HEK293 (cell line): ENCODE measurements at regions not wholly inside any gene's neighbourhood (a gene's known extent, or its start where the extent isn't known, plus 50 kb on each side); places are given as distances from the start of the nearest gene placed in this dataset.

Experiments
- CTCF ChIA-PET: fragments of 350-600 bp; formaldehyde crosslinking; extraction: SDS; loops from one replicate; lab custom pipeline; 2021; ENCODE audit warnings: antibody characterized with exemption; lab: Yijun Ruan, JAX
- POLR2A ChIA-PET: fragments of 300-600 bp; formaldehyde crosslinking; extraction: SDS; loops from one replicate; lab custom pipeline; 2020; ENCODE audit warnings: antibody characterized with exemption, inconsistent platforms; lab: Yijun Ruan, JAX
- H3K27ac ChIP-seq: fragments of 200-500 bp; sonication (Bioruptor generic); 2 replicates; pipeline ENCODE4 v1.5.1; 2014; ENCODE audit warnings: low read depth, low read length, control low read depth, inconsistent platforms; ENCODE audit errors: extremely low read depth
- H3K36me3 ChIP-seq, 2 experiments: fragments of 200-500 bp in 1 of 2; sonication (Bioruptor generic) in 1 of 2; 1 replicate in 1 of 2; 2 replicates in 1 of 2; pipeline ENCODE4 v1.5.1; 2014 to 2017; ENCODE audit warnings: inconsistent platforms in 2 of 2, low read length in 2 of 2; ENCODE audit not compliant: control insufficient read depth in 2 of 2, insufficient read depth in 1 of 2
- H3K4me1 ChIP-seq: fragments of 200-500 bp; sonication (Bioruptor generic); 2 replicates; pipeline ENCODE4 v1.5.1; 2014; ENCODE audit warnings: mild to moderate bottlenecking, low read length, inconsistent platforms; ENCODE audit not compliant: control insufficient read depth, insufficient read depth
- H3K4me3 ChIP-seq: 2 replicates; pipeline ENCODE4 v1.5.1; 2011; ENCODE audit warnings: low read depth, mild to moderate bottlenecking, control low read depth, low read length, moderate library complexity
- H3K9me3 ChIP-seq: fragments of 200-500 bp; sonication (Bioruptor generic); 2 replicates; pipeline ENCODE4 v1.5.1; 2014; ENCODE audit warnings: low read depth, low read length, inconsistent platforms; ENCODE audit not compliant: control insufficient read depth, insufficient read depth
- HOXD13 ChIP-seq: sonication (generic); formaldehyde crosslinking; IDR thresholded peaks from 2 replicates; pipeline ENCODE4 v1.8.0; 2022; ENCODE audit warnings: missing genetic modification reagents, borderline replicate concordance
- KLF1 ChIP-seq: fragments of 450-650 bp; formaldehyde crosslinking; IDR thresholded peaks from 2 replicates; pipeline ENCODE4 v1.5.1; 2016; ENCODE audit warnings: missing biosample characterization, missing genetic modification characterization
- MZF1 ChIP-seq: fragments of 450-650 bp; formaldehyde crosslinking; IDR thresholded peaks from 2 replicates; pipeline ENCODE4 v1.5.1; 2017; ENCODE audit warnings: missing biosample characterization, missing genetic modification characterization, borderline replicate concordance
- ZBTB21 ChIP-seq: fragments of 450-650 bp; formaldehyde crosslinking; IDR thresholded peaks from 2 replicates; pipeline ENCODE4 v1.5.1; 2017; ENCODE audit warnings: missing biosample characterization, missing genetic modification characterization
- ZFP3 ChIP-seq: fragments of 450-650 bp; formaldehyde crosslinking; IDR thresholded peaks from 2 replicates; pipeline ENCODE4 v1.5.1; 2016; ENCODE audit warnings: low read depth, missing biosample characterization, missing genetic modification characterization
- ZNF248 ChIP-seq: fragments of 450-650 bp; formaldehyde crosslinking; IDR thresholded peaks from 2 replicates; pipeline ENCODE4 v1.5.1; 2017; ENCODE audit warnings: missing biosample characterization, missing genetic modification characterization
- ZNF354C ChIP-seq: fragments of 450-650 bp; formaldehyde crosslinking; IDR thresholded peaks from 2 replicates; pipeline ENCODE4 v1.5.1; 2016; ENCODE audit warnings: missing biosample characterization, missing genetic modification characterization, low read depth, borderline replicate concordance
- ZNF391 ChIP-seq: fragments of 450-650 bp; formaldehyde crosslinking; IDR thresholded peaks from 2 replicates; pipeline ENCODE4 v1.5.1; 2016; ENCODE audit warnings: low read depth, missing biosample characterization, missing genetic modification characterization, borderline replicate concordance
- ZNF433 ChIP-seq: fragments of 450-650 bp; formaldehyde crosslinking; IDR thresholded peaks from 2 replicates; pipeline ENCODE4 v1.5.1; 2016; ENCODE audit warnings: missing biosample characterization, missing genetic modification characterization, low read depth
- ZNF549 ChIP-seq: fragments of 450-650 bp; IDR thresholded peaks from 2 replicates; pipeline ENCODE4 v1.5.1; 2018; ENCODE audit warnings: missing biosample characterization, missing genetic modification characterization, mild to moderate bottlenecking, inconsistent platforms, moderate library complexity
- ZNF610 ChIP-seq: fragments of 450-650 bp; formaldehyde crosslinking; IDR thresholded peaks from 2 replicates; pipeline ENCODE4 v1.5.1; 2016; ENCODE audit warnings: missing biosample characterization, missing genetic modification characterization, borderline replicate concordance
- ZNF658 ChIP-seq: fragments of 450-650 bp; formaldehyde crosslinking; IDR thresholded peaks from 2 replicates; pipeline ENCODE4; 2016; ENCODE audit warnings: missing biosample characterization, missing genetic modification characterization
- ZNF768 ChIP-seq: fragments of 450-650 bp; formaldehyde crosslinking; IDR thresholded peaks from 2 replicates; pipeline ENCODE4 v1.5.1; 2018; ENCODE audit warnings: missing biosample characterization, mild to moderate bottlenecking, missing genetic modification characterization
- ZNF776 ChIP-seq: fragments of 450-650 bp; formaldehyde crosslinking; IDR thresholded peaks from 2 replicates; pipeline ENCODE4 v1.5.0; 2017; ENCODE audit warnings: missing biosample characterization, missing genetic modification characterization, borderline replicate concordance
- TF ChIP-seq, protein P1 (sequence below): fragments of 450-650 bp; formaldehyde crosslinking; IDR thresholded peaks from 2 replicates; pipeline ENCODE4 v1.5.1; 2016; ENCODE audit warnings: missing biosample characterization, missing genetic modification characterization, borderline replicate concordance
- TF ChIP-seq, protein P2 (sequence below): fragments of 450-650 bp; formaldehyde crosslinking; IDR thresholded peaks from 2 replicates; pipeline ENCODE4 v1.5.1; 2016; ENCODE audit warnings: missing biosample characterization, missing genetic modification characterization
- TF ChIP-seq, protein P3 (sequence below): fragments of 450-650 bp; formaldehyde crosslinking; IDR thresholded peaks from 2 replicates; pipeline ENCODE4 v1.5.1; 2016; ENCODE audit warnings: missing biosample characterization, missing genetic modification characterization

DNA sequence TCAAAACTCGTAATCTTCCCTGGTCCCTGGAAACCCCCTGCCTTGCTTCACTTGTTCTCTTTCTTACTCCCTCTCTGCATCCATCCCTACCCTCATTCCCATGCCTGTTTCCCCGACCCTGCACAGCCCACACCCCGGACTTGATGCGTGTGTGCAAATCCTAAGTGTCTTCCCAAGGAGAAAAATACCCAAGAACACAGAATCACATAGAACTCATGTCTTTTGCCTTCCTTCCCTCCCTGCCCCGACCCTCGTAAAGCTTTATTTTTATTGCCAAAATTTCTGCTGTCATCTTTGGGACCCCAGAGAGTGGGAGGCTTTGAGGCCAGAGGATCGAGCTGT is 169.6 kb upstream of the PMEPA1 start (continued):
- no peak for TF ChIP-seq ZNF610
- TF ChIP-seq ZNF248: no peak
- TF ChIP-seq, protein P1, sequence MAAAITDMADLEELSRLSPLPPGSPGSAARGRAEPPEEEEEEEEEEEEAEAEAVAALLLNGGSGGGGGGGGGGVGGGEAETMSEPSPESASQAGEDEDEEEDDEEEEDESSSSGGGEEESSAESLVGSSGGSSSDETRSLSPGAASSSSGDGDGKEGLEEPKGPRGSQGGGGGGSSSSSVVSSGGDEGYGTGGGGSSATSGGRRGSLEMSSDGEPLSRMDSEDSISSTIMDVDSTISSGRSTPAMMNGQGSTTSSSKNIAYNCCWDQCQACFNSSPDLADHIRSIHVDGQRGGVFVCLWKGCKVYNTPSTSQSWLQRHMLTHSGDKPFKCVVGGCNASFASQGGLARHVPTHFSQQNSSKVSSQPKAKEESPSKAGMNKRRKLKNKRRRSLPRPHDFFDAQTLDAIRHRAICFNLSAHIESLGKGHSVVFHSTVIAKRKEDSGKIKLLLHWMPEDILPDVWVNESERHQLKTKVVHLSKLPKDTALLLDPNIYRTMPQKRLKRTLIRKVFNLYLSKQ (tag by site-specific recombination): no peak
- TF ChIP-seq ZNF391 (tag by site-specific recombination): no peak
- no peak for TF ChIP-seq ZNF768 (tag by site-specific recombination)
- no peak for TF ChIP-seq ZNF776 (tag by site-specific recombination)

DNA sequence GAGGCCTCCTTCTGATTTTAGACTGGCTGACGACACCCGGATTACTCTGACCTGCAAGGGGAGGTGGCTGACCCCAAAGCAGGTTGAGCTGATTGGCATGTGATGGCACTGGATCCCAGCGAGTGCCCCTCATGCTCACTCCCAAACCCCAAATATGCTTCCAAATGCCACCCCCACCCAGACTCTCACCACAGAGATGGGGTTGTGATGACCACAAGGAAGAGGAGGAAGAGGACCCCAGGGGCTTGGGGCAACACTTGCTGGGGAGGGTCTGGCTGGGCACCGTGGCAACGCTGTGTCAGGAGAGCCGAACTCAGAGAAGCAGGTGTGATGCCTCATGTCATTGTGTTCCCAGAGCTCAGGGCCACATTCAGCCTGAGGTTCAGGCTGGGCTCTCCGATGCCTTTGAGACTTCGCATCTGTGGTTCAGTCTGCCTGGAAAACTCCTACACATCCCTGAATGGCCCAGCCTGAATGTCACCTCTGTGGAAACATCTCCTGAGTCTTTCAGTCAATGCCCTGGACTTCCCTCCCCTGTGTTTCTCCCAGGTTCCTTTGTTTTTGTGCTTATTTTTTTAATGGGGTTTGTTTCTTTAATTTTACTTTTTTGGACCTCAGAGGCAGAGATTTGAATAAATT is 169.1 kb upstream of the PMEPA1 start:
- TF ChIP-seq ZFP3 (tag by site-specific recombination) (peak; percentile 81), ZNF549 (no peak), ZBTB21 (tag by site-specific recombination) (no peak), KLF1 (no peak), ZNF248 (no peak)
- Histone ChIP-seq H3K9me3 (no peaks in the 10 kb centered on the region), H3K36me3 (no peaks in the 10 kb centered on the region), H3K27ac (no peak overlapping the region), H3K4me1 (no peaks in the 10 kb centered on the region), H3K4me3 (no peak overlapping the region)
- POLR2A ChIA-PET: no interaction called here
- CTCF ChIA-PET: no interaction called here

- H3K4me1 ChIP-seq: no peaks in the 10 kb centered on the region
- H3K27ac ChIP-seq: no peak overlapping the region
- no peaks in the 10 kb centered on the region for H3K9me3 ChIP-seq
- CTCF ChIA-PET: no interaction called here
- POLR2A ChIA-PET: no interaction called here
- TF ChIP-seq ZNF354C (tag by site-specific recombination) (no peak), MZF1 (tag by site-specific recombination) (no peak), HOXD13 (CRISPR knock-in tag) (no peak), ZNF433 (tag by site-specific recombination) (no peak), ZNF658 (no peak)
- TF ChIP-seq, protein P2, sequence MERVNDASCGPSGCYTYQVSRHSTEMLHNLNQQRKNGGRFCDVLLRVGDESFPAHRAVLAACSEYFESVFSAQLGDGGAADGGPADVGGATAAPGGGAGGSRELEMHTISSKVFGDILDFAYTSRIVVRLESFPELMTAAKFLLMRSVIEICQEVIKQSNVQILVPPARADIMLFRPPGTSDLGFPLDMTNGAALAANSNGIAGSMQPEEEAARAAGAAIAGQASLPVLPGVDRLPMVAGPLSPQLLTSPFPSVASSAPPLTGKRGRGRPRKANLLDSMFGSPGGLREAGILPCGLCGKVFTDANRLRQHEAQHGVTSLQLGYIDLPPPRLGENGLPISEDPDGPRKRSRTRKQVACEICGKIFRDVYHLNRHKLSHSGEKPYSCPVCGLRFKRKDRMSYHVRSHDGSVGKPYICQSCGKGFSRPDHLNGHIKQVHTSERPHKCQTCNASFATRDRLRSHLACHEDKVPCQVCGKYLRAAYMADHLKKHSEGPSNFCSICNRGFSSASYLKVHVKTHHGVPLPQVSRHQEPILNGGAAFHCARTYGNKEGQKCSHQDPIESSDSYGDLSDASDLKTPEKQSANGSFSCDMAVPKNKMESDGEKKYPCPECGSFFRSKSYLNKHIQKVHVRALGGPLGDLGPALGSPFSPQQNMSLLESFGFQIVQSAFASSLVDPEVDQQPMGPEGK (tag by site-specific recombination): no peak
- TF ChIP-seq, protein P3, sequence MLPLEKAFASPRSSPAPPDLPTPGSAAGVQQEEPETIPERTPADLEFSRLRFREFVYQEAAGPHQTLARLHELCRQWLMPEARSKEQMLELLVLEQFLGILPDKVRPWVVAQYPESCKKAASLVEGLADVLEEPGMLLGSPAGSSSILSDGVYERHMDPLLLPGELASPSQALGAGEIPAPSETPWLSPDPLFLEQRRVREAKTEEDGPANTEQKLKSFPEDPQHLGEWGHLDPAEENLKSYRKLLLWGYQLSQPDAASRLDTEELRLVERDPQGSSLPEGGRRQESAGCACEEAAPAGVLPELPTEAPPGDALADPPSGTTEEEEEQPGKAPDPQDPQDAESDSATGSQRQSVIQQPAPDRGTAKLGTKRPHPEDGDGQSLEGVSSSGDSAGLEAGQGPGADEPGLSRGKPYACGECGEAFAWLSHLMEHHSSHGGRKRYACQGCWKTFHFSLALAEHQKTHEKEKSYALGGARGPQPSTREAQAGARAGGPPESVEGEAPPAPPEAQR: no peak
- no peaks in the 10 kb centered on the region for H3K36me3 ChIP-seq
- no peak overlapping the region for H3K4me3 ChIP-seq
Measured at GRCh38 chr20:57877995-57878394, 168.2 kb upstream of the PMEPA1 start.
